Stimulated activated CD4-positive, alpha-beta T cell treated with anti-CD3 and anti-CD28 coated beads, TNF-alpha, amount 100 ng/mL, for 48 hours (primary cell): ENCODE measurements at regions not wholly inside any gene's neighbourhood (a gene's known extent, or its start where the extent isn't known, plus 50 kb on each side); places are given as distances from the start of the nearest gene placed in this dataset.

Experiments
- DNase-seq, 3 donors: peaks; one replicate each; pipeline ENCODE4 v3.0.0-alpha.2; 2020; ENCODE audit warnings: low read depth in 3 of 3

GRCh38 chr2:41686156-41686555, 361.7 kb upstream of the PKDCC start:
- DNase-seq, result no peak

DNA sequence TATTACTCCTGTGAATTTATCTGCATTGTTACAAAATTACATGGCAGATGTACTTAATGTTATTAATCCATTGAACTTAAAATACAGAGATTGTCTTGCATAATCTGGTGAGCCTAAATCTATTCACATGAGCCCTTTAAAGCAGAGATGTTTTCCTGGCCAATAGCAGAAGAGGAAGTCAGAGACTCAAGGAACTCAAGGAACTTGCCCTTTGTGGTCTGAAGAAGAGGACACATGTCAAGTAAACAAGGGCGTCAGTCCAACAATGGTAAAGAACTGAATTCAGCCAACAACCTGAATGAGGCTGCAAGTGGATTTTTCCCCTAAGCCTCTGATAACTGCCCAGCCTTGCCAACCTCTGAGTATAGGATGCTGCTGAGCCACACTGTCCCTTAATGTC, 356.3 kb upstream of the PKDCC start:
- DNase-seq, result no peak

DNA sequence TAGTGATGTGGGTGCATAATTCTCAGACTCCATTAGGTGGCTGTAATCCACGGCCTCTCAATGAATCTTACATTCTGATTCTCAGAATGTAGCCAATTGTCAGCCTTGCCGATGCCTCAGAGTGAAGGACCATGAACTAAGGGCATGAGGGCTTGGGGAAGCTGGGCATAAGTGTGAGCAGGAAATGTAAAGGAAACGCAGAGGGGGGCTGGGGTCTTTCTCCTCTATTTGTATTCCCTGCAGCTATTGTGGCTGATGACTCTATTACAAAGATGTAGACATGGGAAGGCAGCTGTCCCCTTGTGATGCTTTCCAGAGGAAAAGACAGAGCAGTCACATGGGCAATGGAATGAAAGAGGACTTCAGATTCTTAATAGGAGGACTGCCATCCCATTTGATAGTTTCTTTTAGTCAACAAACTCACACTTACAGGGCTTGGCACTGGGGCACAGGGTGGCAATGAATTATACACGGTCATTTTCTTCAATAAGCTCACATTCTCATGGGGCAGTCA, 353.2 kb upstream of the PKDCC start:
- no peak for DNase-seq

- DNase-seq, result no peak
Measured at GRCh38 chr2:41695198-41696113, 352.4 kb upstream of the PKDCC start.

GRCh38 chr2:41697389-41697788, 350.4 kb upstream of the PKDCC start:
- DNase-seq, result no peak

GRCh38 chr2:41698678-41699422, 349.0 kb upstream of the PKDCC start:
- peak in 1 of 3 donors; percentile 5 for DNase-seq

DNA sequence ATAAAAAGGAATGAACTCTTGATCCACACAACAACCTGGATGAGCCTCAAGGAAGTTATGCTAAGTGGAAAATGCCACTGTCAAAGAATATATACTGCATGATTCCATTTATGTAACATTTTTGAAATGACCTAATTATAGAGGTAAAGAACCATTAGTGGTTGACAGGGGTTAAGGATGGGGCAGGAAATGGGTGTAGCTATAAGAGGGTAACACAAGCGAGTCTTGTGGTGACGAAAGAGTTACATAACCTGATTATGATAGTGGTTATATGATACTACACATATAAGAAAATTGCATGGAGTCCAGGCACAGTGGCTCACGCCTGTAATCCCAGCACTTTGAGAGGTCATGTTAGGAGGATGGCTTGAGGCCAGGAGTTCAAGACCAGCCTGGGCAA, 346.6 kb upstream of the PKDCC start:
- no peak for DNase-seq

DNA sequence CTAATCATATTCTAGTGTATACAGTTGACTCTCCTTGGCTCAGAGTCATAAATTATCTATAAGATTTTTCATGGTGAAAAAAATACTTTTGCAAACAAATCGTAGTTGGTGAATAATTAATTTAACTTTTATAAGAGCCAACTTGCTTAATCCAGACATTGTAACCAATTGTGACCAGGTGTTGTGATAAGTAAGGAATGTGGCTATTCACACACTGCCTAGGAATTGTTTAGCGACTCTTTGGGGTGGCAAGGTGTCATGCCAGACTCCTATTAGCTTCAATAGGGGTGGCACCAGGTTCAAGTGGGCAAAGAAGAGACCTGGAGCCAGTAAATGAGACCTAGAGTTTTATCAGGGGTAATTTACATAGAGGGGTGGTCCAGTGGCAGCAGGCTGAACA, 344.7 kb upstream of the PKDCC start:
- DNase-seq, result no peak

DNA sequence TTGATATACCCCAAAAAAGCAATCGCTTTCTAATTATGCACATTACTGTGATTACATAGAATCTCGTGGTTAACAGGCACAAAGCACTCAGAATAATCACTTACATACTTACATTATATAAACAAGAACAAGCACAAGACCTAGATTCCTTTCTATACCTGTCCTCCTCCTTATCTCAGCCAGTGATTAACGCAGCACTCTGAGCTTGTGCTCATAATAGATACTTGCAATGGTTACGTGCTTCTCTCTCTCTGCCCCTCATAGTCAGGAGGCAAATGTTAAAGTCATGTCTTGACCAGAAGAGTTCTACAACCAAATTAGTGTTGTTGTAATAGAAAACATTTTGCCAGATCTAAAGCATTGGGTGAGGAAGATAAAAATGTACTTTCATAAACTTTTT, 342.2 kb upstream of the PKDCC start:
- DNase-seq, result no peak

DNA sequence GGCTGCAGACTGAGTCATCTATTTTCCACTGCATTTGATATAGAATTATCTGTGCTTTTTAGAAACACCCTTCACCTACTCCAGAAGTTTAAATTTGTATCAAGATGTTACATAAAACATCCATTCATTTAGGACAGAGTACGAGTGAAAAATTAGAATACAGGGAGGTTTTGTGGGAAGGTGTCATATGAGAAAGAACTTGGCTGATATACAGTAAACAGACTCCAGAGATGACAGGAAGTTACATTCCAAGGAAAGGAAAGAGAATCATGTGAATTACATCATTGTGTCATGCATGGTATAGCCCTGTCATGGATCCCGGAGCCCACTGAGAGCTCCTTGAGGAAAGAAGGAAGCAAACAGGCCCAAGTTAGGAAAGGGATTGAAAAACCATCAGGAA, 341.5 kb upstream of the PKDCC start:
- no peak for DNase-seq

GRCh38 chr2:41707790-41708451, 339.9 kb upstream of the PKDCC start:
- DNase-seq, result no peak

DNA sequence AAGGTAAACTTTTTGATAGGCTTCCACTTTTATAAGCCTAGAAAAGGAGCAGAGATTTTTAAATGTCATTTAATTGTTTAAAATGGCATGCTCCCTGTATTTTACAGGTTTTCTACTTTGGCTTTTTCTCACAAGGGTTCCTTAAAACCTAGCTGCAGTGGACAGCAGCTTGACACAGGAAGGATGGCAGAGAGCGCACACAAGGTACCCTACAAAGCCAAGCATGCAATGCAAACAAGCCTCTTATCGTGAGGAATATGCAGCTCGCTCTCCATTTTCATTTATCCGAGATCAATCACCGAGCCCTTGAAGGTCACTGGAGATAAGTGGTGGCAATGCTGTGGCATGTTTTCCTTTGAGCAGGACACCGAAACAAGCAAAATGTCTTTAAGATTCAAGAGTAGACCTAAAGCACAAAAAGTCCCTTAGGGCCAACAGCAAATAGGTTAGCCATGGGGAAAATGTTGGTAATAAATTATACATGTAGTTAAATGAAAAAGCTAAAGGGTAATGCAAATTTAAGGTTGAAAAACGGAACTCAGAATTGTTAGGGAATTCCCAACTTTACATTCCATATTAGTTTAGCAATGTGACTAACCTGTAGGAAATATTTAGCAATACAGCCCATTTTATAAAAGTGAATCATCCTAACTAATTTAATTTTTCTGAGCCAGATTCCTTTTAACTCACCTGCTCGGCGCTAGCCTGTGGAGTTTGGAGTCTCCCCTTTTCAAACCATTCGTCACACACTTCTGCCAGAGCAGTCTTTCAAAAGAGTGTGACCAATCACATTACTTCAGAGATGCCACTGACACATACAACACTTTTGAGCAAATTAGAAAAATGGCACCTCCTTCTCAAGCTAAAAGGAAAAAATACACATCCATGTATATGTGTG, 337.9 kb upstream of the PKDCC start:
- no peak for DNase-seq

- DNase-seq, result no peak
Measured at GRCh38 chr2:41710944-41711343, 336.9 kb upstream of the PKDCC start.

GRCh38 chr2:41711736-41712135, 336.1 kb upstream of the PKDCC start:
- no peak for DNase-seq

DNA sequence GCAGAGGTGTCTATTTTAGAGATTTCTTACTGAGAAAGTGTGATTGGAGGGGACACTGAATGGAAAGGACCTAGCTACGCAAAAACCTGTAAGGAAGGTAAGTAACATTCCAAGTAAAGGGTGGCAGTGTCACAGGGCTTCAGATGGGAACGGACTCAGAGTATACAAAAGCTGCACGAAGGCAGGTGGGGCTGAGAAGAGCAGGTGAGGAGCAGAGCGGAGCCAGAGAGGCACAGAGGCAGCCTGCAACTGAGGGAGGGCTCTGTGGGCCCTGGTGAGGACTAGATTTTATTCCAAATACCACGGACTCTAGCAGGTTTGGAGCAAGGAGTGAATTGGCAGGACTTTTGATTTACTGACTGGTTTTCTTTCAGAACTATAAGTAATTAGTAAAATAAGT, 331.3 kb upstream of the PKDCC start:
- no peak for DNase-seq

GRCh38 chr2:41717839-41718238, 330.0 kb upstream of the PKDCC start:
- no peak for DNase-seq

DNA sequence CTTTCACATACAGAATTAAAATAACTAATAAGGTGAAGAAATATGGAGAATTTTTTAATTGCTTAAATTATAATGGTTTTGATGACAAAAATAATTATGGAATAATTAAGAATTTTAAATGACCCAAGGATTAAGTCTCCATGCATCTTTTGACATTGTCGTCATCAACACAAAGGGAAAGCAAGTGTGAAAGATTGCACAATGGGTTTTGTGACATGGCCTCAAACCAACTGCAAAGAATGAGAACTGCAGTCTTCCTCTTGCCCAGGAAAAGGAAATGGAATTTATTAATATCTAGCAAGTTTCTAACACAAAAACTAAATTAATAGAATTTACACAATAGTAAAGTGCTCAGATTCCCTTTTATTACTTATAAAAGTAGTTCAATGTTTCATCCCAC, 329.1 kb upstream of the PKDCC start:
- no peak for DNase-seq

DNA sequence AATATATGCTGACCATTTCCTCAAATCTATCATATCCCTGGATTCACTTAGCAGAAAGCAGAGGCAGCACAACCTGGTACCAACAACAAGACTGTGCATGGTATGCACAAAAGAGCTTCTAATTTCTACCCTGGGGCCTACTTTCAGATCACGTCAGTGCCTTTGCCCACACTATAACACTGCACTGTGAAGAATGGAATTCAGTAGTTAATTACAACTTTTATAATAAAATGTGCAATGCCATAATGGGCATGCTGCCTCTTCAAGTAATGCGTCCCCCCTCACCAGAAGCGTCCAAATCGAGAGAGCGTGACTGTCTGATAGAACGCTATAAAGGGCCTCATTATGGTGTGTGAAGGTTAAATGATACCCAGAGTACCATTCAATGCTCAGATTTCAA, 328.1 kb upstream of the PKDCC start:
- no peak for DNase-seq

GRCh38 chr2:41720331-41721251, 327.2 kb upstream of the PKDCC start:
- no peak for DNase-seq

DNA sequence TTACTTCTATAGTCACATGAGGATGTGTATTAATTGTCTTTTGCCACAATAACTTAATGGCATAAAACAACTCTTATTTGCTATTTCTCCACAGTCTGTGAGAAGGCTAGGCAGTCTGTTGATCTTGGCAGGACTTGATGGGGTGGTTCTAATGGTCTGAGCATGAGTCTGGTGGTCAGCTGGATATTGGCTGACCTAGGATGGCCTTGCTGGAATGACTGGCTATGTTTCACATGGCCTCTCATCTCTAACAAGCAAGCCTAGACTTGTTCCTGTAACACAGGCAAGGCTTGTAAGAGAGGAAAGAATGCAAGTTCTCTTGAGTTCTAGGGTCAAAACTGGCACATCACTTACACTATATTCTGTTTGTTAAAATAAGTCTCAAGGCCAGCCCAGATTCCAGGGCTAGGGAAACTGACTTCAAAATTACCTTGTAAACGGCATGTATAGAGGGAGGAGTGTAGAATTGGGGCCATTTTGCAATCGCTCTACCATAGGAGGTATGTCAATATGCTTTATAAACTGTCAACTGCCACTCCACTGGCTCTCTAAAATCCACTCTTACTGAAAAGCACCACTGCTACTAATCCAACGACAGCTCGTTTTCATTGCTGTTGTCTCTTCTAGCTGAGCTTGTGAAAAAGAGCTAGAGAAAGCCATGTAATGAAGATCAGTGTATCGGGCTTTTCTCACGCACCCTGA, 325.0 kb upstream of the PKDCC start:
- no peak for DNase-seq
